ENCODE measurements at regions not wholly inside any gene's neighbourhood (a gene's known extent, or its start where the extent isn't known, plus 50 kb on each side); places are given as distances from the start of the nearest gene placed in this dataset.

- no peak overlapping the region for H3K27ac ChIP-seq
- no peaks in the 10 kb centered on the region for H3K36me3 ChIP-seq
- intact Hi-C loops (cut with DNase I; ENCODE audit: low total_unique reads), result no loop called here
- TF ChIP-seq POLR2A (IDR thresholded peaks at IDR 0.05) (no peak), CTCF (IDR thresholded peaks at IDR 0.05) (no peak)
- no peaks in the 10 kb centered on the region for H3K9me3 ChIP-seq
- no peak for DNase-seq
- no peaks in the 10 kb centered on the region for H3K27me3 ChIP-seq
- H3K4me3 ChIP-seq, result no peak overlapping the region
- no peaks in the 10 kb centered on the region for H3K4me1 ChIP-seq
Observed at GRCh38 chr7:94100723-94101345, 96.7 kb upstream of the BET1 start.

- H3K4me3 ChIP-seq, result no peak overlapping the region
- H3K9me3 ChIP-seq, result no peaks in the 10 kb centered on the region
- no peaks in the 10 kb centered on the region for H3K36me3 ChIP-seq
- no peak for TF ChIP-seq CTCF (IDR thresholded peaks at IDR 0.05)
- no peak for TF ChIP-seq POLR2A (IDR thresholded peaks at IDR 0.05)
- no peaks in the 10 kb centered on the region for H3K27me3 ChIP-seq
- no peak for DNase-seq
- intact Hi-C loops (cut with DNase I; ENCODE audit: low total_unique reads), result no loop called here
- no peaks in the 10 kb centered on the region for H3K4me1 ChIP-seq
- H3K27ac ChIP-seq, result no peak overlapping the region
Observed at GRCh38 chr7:94104301-94104700, 100.1 kb upstream of the BET1 start.

- Histone ChIP-seq H3K36me3 (no peaks in the 10 kb centered on the region), H3K4me1 (no peaks in the 10 kb centered on the region), H3K4me3 (no peak overlapping the region), H3K27me3 (no peaks in the 10 kb centered on the region), H3K27ac (no peak overlapping the region), H3K9me3 (no peaks in the 10 kb centered on the region)
- DNase-seq, result no peak
- intact Hi-C loops (cut with DNase I; ENCODE audit: low total_unique reads), result no loop called here
- TF ChIP-seq CTCF (IDR thresholded peaks at IDR 0.05) (no peak), POLR2A (IDR thresholded peaks at IDR 0.05) (no peak)
Observed at GRCh38 chr7:94109556-94109955, 105.4 kb upstream of the BET1 start.

- intact Hi-C loops (cut with DNase I; ENCODE audit: low total_unique reads), result no loop called here
- no peak for DNase-seq
- no peaks in the 10 kb centered on the region for H3K36me3 ChIP-seq
- no peaks in the 10 kb centered on the region for H3K27me3 ChIP-seq
- no peaks in the 10 kb centered on the region for H3K9me3 ChIP-seq
- no peak for TF ChIP-seq POLR2A (IDR thresholded peaks at IDR 0.05)
- TF ChIP-seq CTCF (IDR thresholded peaks at IDR 0.05), result no peak
- H3K4me3 ChIP-seq, result no peak overlapping the region
- no peak overlapping the region for H3K27ac ChIP-seq
- no peaks in the 10 kb centered on the region for H3K4me1 ChIP-seq
Observed at GRCh38 chr7:94111009-94111408, 106.9 kb upstream of the BET1 start.

GRCh38 chr7:94115316-94115715 lies 111.2 kb upstream of the BET1 start:
- Histone ChIP-seq H3K9me3 (no peaks in the 10 kb centered on the region), H3K27ac (no peak overlapping the region), H3K36me3 (no peaks in the 10 kb centered on the region), H3K4me3 (no peak overlapping the region), H3K27me3 (no peaks in the 10 kb centered on the region), H3K4me1 (no peaks in the 10 kb centered on the region)
- no peak for DNase-seq
- intact Hi-C loops (cut with DNase I; ENCODE audit: low total_unique reads), result no loop called here
- TF ChIP-seq POLR2A (IDR thresholded peaks at IDR 0.05), result no peak
- TF ChIP-seq CTCF (IDR thresholded peaks at IDR 0.05), result no peak

Data from uterus (tissue), 3 donors.